ENCODE measurements at regions not wholly inside any gene's neighbourhood (a gene's known extent, or its start where the extent isn't known, plus 50 kb on each side); places are given as distances from the start of the nearest gene placed in this dataset.

- ChIA-PET CTCF (no interaction called here), POLR2A (no interaction called here)
- no peak overlapping the region for H3K27ac Mint-ChIP-seq (ENCODE audit: unreplicated experiment)
- Histone ChIP-seq H3K27me3 (replicated peaks; ENCODE audit: control insufficient read depth, insufficient read depth, low read length) (no peaks in the 10 kb centered on the region), H3K4me3 (ENCODE audit: low read depth, low read length) (no peak overlapping the region), H3K9me3 (no peaks in the 10 kb centered on the region), H3K36me3 (ENCODE audit: control insufficient read depth, insufficient read depth, low read length) (no peaks in the 10 kb centered on the region), H3K4me1 (peaks cover 30% of the 10 kb centered on the region)
- peak; percentile 84 to 93 for DNase-seq
- no peak for TF ChIP-seq CTCF (IDR thresholded peaks at IDR 0.05; ENCODE audit: insufficient read depth in 1 of 2, low read depth in 1 of 2, low read length in 1 of 2, severe bottlenecking in 1 of 2, unreplicated experiment in 1 of 2)
- no peaks in the 10 kb centered on the region for H3K9me3 Mint-ChIP-seq (ENCODE audit: unreplicated experiment)
- no peaks in the 10 kb centered on the region for H3K27me3 Mint-ChIP-seq (ENCODE audit: insufficient read depth, unreplicated experiment)
- peaks cover 9% of the 10 kb centered on the region for H3K4me1 Mint-ChIP-seq (ENCODE audit: low read depth, unreplicated experiment)
- intact Hi-C loops (cut with micrococcal nuclease; ENCODE audit: unreplicated experiment): loop anchor here (1.0 to 5.0 kb wide), 5 partner anchors 11 to 288 kb away; no protein-coding TSS in a partner anchor
- BruUV-seq (replicated peaks): no TSS peak
- no peaks in the 10 kb centered on the region for H3K36me3 Mint-ChIP-seq (ENCODE audit: insufficient read depth, unreplicated experiment)
- peak overlapping the region; percentile 6 for H3K4me3 Mint-ChIP-seq (ENCODE audit: unreplicated experiment)
Observed at GRCh38 chr14:85471744-85472143, 58.2 kb upstream of the FLRT2 start.

GRCh38 chr14:85474431-85474830 is 55.5 kb upstream of the FLRT2 start:
- no peaks in the 10 kb centered on the region for H3K36me3 ChIP-seq (ENCODE audit: control insufficient read depth, insufficient read depth, low read length)

GRCh38 chr14:85475113-85475512 is 54.8 kb upstream of the FLRT2 start:
- no peak for DNase-seq
- Histone ChIP-seq H3K27me3 (replicated peaks; ENCODE audit: control insufficient read depth, insufficient read depth, low read length) (no peaks in the 10 kb centered on the region), H3K4me3 (ENCODE audit: low read depth, low read length) (no peak overlapping the region), H3K9me3 (no peaks in the 10 kb centered on the region), H3K36me3 (ENCODE audit: control insufficient read depth, insufficient read depth, low read length) (no peaks in the 10 kb centered on the region), H3K4me1 (peaks cover 30% of the 10 kb centered on the region)
- H3K4me3 Mint-ChIP-seq (ENCODE audit: unreplicated experiment): no peak overlapping the region
- TF ChIP-seq CTCF (IDR thresholded peaks at IDR 0.05; ENCODE audit: insufficient read depth in 1 of 2, low read depth in 1 of 2, low read length in 1 of 2, severe bottlenecking in 1 of 2, unreplicated experiment in 1 of 2): no peak
- H3K27me3 Mint-ChIP-seq (ENCODE audit: insufficient read depth, unreplicated experiment): no peaks in the 10 kb centered on the region
- H3K9me3 Mint-ChIP-seq (ENCODE audit: unreplicated experiment): no peaks in the 10 kb centered on the region
- H3K36me3 Mint-ChIP-seq (ENCODE audit: insufficient read depth, unreplicated experiment): no peaks in the 10 kb centered on the region
- no peak overlapping the region for H3K27ac Mint-ChIP-seq (ENCODE audit: unreplicated experiment)
- intact Hi-C loops (cut with micrococcal nuclease; ENCODE audit: unreplicated experiment): no loop called here
- H3K4me1 Mint-ChIP-seq (ENCODE audit: low read depth, unreplicated experiment): peaks cover 17% of the 10 kb centered on the region
- ChIA-PET CTCF (no interaction called here), POLR2A (no interaction called here)
- BruUV-seq (replicated peaks): no TSS peak

More at GRCh38 chr14:85474431-85474830, 55.5 kb upstream of the FLRT2 start:
- Histone ChIP-seq H3K9me3 (no peaks in the 10 kb centered on the region), H3K4me3 (ENCODE audit: low read depth, low read length) (no peak overlapping the region), H3K4me1 (peaks cover 30% of the 10 kb centered on the region), H3K27me3 (replicated peaks; ENCODE audit: control insufficient read depth, insufficient read depth, low read length) (no peaks in the 10 kb centered on the region)
- BruUV-seq (replicated peaks): no TSS peak
- H3K27me3 Mint-ChIP-seq (ENCODE audit: insufficient read depth, unreplicated experiment): no peaks in the 10 kb centered on the region
- H3K4me1 Mint-ChIP-seq (ENCODE audit: low read depth, unreplicated experiment): peaks cover 14% of the 10 kb centered on the region
- no peak for DNase-seq
- no peak overlapping the region for H3K4me3 Mint-ChIP-seq (ENCODE audit: unreplicated experiment)
- H3K36me3 Mint-ChIP-seq (ENCODE audit: insufficient read depth, unreplicated experiment): no peaks in the 10 kb centered on the region
- ChIA-PET CTCF (no interaction called here), POLR2A (no interaction called here)
- no peaks in the 10 kb centered on the region for H3K9me3 Mint-ChIP-seq (ENCODE audit: unreplicated experiment)
- no peak overlapping the region for H3K27ac Mint-ChIP-seq (ENCODE audit: unreplicated experiment)
- intact Hi-C loops (cut with micrococcal nuclease; ENCODE audit: unreplicated experiment): loop anchor here (5.0 kb wide), 1 partner anchor 177 kb away; no protein-coding TSS in a partner anchor
- TF ChIP-seq CTCF (IDR thresholded peaks at IDR 0.05; ENCODE audit: insufficient read depth in 1 of 2, low read depth in 1 of 2, low read length in 1 of 2, severe bottlenecking in 1 of 2, unreplicated experiment in 1 of 2): no peak

Measured in Caco-2 (cell line).